DND-41 (cell line): ENCODE measurements at regions not wholly inside any gene's neighbourhood (a gene's known extent, or its start where the extent isn't known, plus 50 kb on each side); places are given as distances from the start of the nearest gene placed in this dataset.
"Not testable (repeated sequence)": the region's sequence is repeated elsewhere in the genome, so short reads cannot be mapped to it uniquely, and the experiment has no call there.

ENCODE experiments used
- ATAC-seq: fragments of 200-7000 bp; cut with Tn5 transposase; 3 replicates; pipeline ENCODE4 v1.9.1; 2021; ENCODE audit warnings: low read depth; ENCODE audit not compliant: insufficient read depth
- DNase-seq: peaks from one replicate; pipeline ENCODE4 v3.0.0-alpha.2; 2020
- H2AFZ ChIP-seq: 2 replicates; pipeline ENCODE4 v1.6.0; 2012; ENCODE audit warnings: low read depth, low read length
- H3K27ac ChIP-seq: 2 replicates; pipeline ENCODE4 v1.5.1; 2012; ENCODE audit warnings: low read length, inconsistent platforms
- H3K27me3 ChIP-seq: fragments of 200-600 bp; sonication (generic); 2 replicates; pipeline ENCODE4 v1.6.0; 2012; ENCODE audit warnings: low read length, mild to moderate bottlenecking, inconsistent platforms; ENCODE audit not compliant: insufficient read depth, poor library complexity
- H3K36me3 ChIP-seq: 2 replicates; pipeline ENCODE4 v1.5.1; 2012; ENCODE audit warnings: low read length, inconsistent platforms; ENCODE audit not compliant: insufficient read depth
- H3K4me1 ChIP-seq: 2 replicates; pipeline ENCODE4 v1.5.1; 2012; ENCODE audit warnings: mild to moderate bottlenecking, low read length; ENCODE audit not compliant: insufficient read depth
- H3K4me2 ChIP-seq: 2 replicates; pipeline ENCODE4 v1.6.0; 2012; ENCODE audit warnings: mild to moderate bottlenecking, moderate library complexity, low read length, inconsistent platforms; ENCODE audit not compliant: insufficient read depth
- H3K4me3 ChIP-seq, 2 experiments: fragments of 200-600 bp in 1 of 2; shearing (Covaris generic) in 1 of 2; 2 replicates each; pipeline ENCODE4 v1.5.1; 2012 to 2016; ENCODE audit warnings: inconsistent platforms in 2 of 2, low read length in 2 of 2, mild to moderate bottlenecking in 2 of 2, low read depth in 1 of 2, moderate library complexity in 1 of 2
- H3K79me2 ChIP-seq: 2 replicates; pipeline ENCODE4 v1.6.0; 2012; ENCODE audit warnings: low read length, inconsistent platforms; ENCODE audit not compliant: insufficient read depth
- H3K9ac ChIP-seq: 2 replicates; pipeline ENCODE4 v1.6.0; 2012; ENCODE audit warnings: low read depth, mild to moderate bottlenecking, inconsistent platforms, low read length, moderate library complexity
- H3K9me3 ChIP-seq: 2 replicates; pipeline ENCODE4 v1.5.1; 2012; ENCODE audit warnings: low read length, moderate library complexity, mild to moderate bottlenecking, inconsistent platforms; ENCODE audit not compliant: insufficient read depth, severe bottlenecking
- H4K20me1 ChIP-seq: 2 replicates; pipeline ENCODE4 v1.6.0; 2012; ENCODE audit warnings: low read length; ENCODE audit not compliant: insufficient read depth
- EZH2 ChIP-seq: IDR thresholded peaks from 3 replicates; pipeline ENCODE4 v1.6.1; 2012; ENCODE audit warnings: borderline replicate concordance, low read depth, mild to moderate bottlenecking, moderate library complexity, low read length, inconsistent platforms; ENCODE audit not compliant: severe bottlenecking
- TF ChIP-seq, protein P1 (sequence below): IDR thresholded peaks from 2 replicates; pipeline ENCODE4 v1.5.1; 2012; ENCODE audit warnings: borderline replicate concordance, low read length, moderate library complexity, mild to moderate bottlenecking; ENCODE audit not compliant: poor library complexity, severe bottlenecking; ENCODE audit errors: extremely low read depth

DNA sequence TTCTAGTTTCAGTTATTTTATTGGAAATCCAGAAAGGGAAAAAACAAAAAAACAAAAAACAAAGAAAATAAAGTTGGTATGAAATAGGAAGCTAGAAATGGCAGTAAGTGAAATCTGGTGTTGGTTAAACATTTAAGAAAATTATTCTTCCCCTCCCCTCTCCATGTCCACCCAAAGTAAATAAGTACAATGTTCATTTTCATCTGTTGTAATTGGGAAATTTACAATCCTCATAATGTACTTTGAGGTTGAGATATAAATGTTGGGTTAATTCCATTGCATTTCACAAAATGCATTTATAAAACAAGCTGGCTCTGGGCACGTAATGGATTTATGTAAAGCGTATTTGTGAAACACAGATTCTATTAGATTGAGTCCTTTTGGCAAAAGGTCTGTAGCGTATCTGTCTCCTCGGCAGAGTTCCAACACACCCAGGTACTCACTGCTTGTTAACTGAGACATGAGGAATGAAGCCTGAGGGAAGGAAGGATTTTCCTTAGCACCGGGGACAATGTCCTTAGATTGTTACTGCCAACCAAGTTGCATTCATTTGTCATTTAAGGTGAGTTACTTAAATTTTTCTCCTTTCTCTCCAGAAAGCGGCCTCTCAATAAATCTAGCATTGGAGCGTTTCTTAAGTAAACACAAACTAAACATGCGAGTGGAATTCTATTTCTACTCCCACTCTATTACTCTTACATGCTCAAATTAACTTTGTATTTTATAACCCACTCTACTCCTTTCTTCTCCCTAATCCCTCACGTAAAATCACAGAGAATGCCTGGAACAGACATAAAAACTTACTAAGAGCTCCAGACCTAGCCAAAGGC is 912.3 kb upstream of the WWC1 start:
- H3K4me2 ChIP-seq = no peak overlapping the region

DNA sequence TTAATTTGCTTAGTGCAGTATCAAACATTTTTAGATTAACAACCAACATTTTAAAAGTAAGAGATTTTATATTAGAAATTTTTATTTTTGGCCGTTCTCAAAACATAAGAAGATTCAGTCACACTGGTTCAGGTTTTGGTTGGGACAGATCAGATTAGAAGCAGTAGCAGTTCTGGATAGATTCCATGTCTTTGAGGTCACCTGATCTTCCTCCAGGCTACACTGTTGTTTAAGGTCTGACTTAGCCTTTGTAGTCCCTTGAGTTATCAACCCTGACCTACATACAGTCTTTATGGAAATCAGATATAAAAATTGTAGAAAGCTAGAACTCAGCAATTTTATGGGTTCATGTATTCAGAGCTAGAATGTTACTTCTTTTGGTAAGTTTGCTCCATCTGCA is 910.0 kb upstream of the WWC1 start:
- H2AFZ ChIP-seq = no peak overlapping the region
- H3K27me3 ChIP-seq = no peaks in the 10 kb centered on the region
- H3K9ac ChIP-seq = no peak overlapping the region
- ATAC-seq (no peak), DNase-seq (no peak)
- H4K20me1 ChIP-seq = no peaks in the 10 kb centered on the region
- TF ChIP-seq, protein P1, sequence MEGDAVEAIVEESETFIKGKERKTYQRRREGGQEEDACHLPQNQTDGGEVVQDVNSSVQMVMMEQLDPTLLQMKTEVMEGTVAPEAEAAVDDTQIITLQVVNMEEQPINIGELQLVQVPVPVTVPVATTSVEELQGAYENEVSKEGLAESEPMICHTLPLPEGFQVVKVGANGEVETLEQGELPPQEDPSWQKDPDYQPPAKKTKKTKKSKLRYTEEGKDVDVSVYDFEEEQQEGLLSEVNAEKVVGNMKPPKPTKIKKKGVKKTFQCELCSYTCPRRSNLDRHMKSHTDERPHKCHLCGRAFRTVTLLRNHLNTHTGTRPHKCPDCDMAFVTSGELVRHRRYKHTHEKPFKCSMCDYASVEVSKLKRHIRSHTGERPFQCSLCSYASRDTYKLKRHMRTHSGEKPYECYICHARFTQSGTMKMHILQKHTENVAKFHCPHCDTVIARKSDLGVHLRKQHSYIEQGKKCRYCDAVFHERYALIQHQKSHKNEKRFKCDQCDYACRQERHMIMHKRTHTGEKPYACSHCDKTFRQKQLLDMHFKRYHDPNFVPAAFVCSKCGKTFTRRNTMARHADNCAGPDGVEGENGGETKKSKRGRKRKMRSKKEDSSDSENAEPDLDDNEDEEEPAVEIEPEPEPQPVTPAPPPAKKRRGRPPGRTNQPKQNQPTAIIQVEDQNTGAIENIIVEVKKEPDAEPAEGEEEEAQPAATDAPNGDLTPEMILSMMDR = no peak
- TF ChIP-seq EZH2 = no peak
- H3K4me2 ChIP-seq = no peak overlapping the region
- H3K27ac ChIP-seq = no peak overlapping the region
- H3K4me1 ChIP-seq = no peaks in the 10 kb centered on the region
- H3K9me3 ChIP-seq = no peaks in the 10 kb centered on the region
- no peaks in the 10 kb centered on the region for H3K79me2 ChIP-seq
- no peaks in the 10 kb centered on the region for H3K36me3 ChIP-seq
- no peak overlapping the region for H3K4me3 ChIP-seq

More for the DNA sequence above, 912.3 kb upstream of the WWC1 start:
- Histone ChIP-seq H3K4me3 (no peak overlapping the region), H3K9ac (no peak overlapping the region), H4K20me1 (no peaks in the 10 kb centered on the region), H3K9me3 (no peaks in the 10 kb centered on the region), H3K36me3 (no peaks in the 10 kb centered on the region), H3K4me1 (no peaks in the 10 kb centered on the region), H3K27me3 (no peaks in the 10 kb centered on the region), H3K27ac (no peak overlapping the region), H3K79me2 (no peaks in the 10 kb centered on the region), H2AFZ (no peak overlapping the region)
- no peak for TF ChIP-seq EZH2
- TF ChIP-seq, protein P1 = no peak
- ATAC-seq (no peak), DNase-seq (no peak)

DNA sequence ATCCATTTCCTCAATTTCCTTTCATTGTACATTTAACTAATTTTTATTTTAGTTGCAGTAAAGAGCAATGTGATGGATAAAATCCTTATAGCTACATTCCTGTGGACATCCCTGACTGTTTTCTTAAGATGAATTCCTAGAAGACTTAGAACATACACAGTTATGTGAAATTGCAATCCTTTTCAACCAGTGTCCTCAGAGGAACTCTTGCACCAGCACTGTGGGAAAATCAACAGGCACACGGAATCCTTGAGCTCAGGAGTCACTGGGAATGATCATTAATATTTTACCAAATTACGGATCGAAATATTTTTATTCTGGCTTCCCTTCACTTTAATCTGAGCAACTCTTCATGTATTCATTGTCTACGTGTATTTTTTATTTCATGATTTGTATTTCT is 901.9 kb upstream of the WWC1 start:
- no peak for ATAC-seq
- H3K36me3 ChIP-seq = no peaks in the 10 kb centered on the region
- no peak for DNase-seq
- no peak overlapping the region for H3K4me3 ChIP-seq
- no peaks in the 10 kb centered on the region for H4K20me1 ChIP-seq
- TF ChIP-seq EZH2 = no peak
- TF ChIP-seq, protein P1 = no peak
- no peak overlapping the region for H3K4me2 ChIP-seq
- H3K9ac ChIP-seq = no peak overlapping the region
- no peak overlapping the region for H2AFZ ChIP-seq
- no peaks in the 10 kb centered on the region for H3K9me3 ChIP-seq
- H3K27ac ChIP-seq = no peak overlapping the region
- no peaks in the 10 kb centered on the region for H3K4me1 ChIP-seq
- no peaks in the 10 kb centered on the region for H3K79me2 ChIP-seq
- no peaks in the 10 kb centered on the region for H3K27me3 ChIP-seq

DNA sequence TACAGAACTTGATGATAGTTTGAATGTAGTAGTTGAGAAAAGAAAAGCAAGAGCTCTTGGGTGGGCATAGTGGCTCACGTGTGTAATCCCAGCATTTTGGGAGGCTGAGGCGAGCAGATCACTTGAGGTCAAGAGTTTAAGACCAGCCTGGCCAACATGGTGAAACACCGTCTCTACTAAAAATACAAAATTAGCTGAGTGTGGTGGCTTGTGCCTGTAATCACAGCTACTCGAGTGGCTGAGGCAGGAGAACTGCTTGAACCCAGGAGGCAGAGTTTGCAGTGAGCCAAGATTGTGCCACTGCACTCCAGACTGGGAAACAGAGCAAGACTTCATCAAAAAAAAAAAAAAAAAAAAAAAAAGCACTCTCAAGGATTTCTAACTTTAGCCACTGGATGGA is 900.2 kb upstream of the WWC1 start:
- DNase-seq, H2AFZ ChIP-seq, H4K20me1 ChIP-seq, H3K27ac ChIP-seq, H3K4me2 ChIP-seq, H3K4me3 ChIP-seq, H3K79me2 ChIP-seq, H3K4me1 ChIP-seq, H3K27me3 ChIP-seq, H3K9ac ChIP-seq, ATAC-seq, H3K9me3 ChIP-seq, H3K36me3 ChIP-seq: not testable (repeated sequence)
